ENCODE measurements at regions not wholly inside any gene's neighbourhood (a gene's known extent, or its start where the extent isn't known, plus 50 kb on each side); places are given as distances from the start of the nearest gene placed in this dataset.

GRCh38 chr5:24365406-24365805, 279.4 kb downstream of the CDH10 start:
- TF ChIP-seq, protein P1, sequence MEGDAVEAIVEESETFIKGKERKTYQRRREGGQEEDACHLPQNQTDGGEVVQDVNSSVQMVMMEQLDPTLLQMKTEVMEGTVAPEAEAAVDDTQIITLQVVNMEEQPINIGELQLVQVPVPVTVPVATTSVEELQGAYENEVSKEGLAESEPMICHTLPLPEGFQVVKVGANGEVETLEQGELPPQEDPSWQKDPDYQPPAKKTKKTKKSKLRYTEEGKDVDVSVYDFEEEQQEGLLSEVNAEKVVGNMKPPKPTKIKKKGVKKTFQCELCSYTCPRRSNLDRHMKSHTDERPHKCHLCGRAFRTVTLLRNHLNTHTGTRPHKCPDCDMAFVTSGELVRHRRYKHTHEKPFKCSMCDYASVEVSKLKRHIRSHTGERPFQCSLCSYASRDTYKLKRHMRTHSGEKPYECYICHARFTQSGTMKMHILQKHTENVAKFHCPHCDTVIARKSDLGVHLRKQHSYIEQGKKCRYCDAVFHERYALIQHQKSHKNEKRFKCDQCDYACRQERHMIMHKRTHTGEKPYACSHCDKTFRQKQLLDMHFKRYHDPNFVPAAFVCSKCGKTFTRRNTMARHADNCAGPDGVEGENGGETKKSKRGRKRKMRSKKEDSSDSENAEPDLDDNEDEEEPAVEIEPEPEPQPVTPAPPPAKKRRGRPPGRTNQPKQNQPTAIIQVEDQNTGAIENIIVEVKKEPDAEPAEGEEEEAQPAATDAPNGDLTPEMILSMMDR (conservative IDR thresholded peaks at IDR 0.05): no peak
- TF ChIP-seq EZH2 (IDR thresholded peaks at IDR 0.05; ENCODE audit: low read depth): no peak

Measured in PC-9 (cell line).